Anterior cingulate cortex (tissue), 58 donors: ENCODE measurements at regions not wholly inside any gene's neighbourhood (a gene's known extent, or its start where the extent isn't known, plus 50 kb on each side); places are given as distances from the start of the nearest gene placed in this dataset.
"Not testable (repeated sequence)": the region's sequence is repeated elsewhere in the genome, so short reads cannot be mapped to it uniquely, and the experiment has no call there.

Experiments
- DNase-seq, 58 donors: peaks; one replicate each; lab custom pipeline; 2025; lab: John Stamatoyannopoulos, UW

GRCh38 chr17:64773836-64774761 is 112.0 kb upstream of the SMURF2 start:
- DNase-seq, result no peak

DNA sequence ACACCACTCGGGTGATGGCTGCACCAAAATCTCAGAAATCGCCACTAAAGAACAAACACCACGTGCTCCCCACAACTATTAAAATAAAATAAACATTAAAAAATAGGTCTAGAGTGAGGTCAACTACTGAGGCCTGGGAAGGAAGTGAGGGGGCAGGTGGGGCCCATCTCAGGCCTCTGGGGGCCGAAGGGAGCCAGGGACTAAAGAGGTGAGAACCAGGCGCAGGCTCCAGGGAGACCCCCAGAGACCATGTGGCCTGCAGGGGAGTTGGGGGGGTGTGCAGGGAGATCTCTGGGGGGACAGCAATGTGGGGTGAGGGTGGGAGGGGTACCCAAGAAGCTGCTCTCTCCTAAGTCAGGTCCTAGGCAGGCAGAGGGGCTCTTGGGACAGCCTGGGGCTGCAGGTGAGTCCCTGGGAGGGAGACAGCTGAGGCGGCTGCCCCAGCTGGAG is 111.3 kb upstream of the SMURF2 start:
- no peak for DNase-seq

GRCh38 chr17:64772845-64773299 is 110.8 kb upstream of the SMURF2 start:
- DNase-seq, result no peak

DNA sequence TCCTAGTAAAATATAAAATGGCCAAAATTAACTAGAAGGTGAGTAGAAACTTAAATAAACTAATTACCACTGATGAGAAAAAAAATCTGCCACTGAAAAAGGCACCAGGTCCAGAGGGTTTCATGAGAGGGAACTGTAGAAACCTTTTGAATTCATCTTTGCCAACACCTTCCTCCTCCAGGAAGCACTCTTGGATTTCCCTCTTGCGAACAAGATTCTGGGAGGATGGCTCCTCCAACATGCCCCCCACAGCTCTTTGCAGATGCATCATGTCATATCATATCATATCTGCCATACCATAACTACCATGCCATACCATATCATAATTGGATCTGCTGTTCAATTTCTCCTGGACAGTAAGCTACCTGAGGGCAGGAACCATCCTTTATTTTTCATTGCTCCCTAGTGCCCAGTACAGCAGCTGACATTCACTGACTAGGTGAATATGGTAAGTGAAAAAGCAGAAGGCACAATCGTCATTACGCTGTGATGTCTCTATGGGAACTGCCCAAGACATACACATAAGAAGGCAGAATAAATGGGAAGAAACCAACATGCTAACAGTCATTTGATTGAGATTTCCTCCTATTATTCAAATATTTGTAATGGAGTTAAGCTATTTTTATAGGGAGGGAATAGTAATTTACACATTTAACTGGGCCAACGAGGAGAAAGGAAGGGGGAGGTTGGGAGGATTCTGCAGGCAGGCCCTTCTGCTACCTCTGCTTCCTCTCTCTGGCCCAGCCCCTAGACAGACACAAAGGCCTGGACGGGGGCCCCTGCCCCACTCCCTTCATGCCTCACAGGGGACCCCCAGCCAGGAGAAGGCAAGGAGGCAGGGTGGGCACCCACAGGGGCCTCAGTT is 110.1 kb upstream of the SMURF2 start:
- DNase-seq, result no peak

DNA sequence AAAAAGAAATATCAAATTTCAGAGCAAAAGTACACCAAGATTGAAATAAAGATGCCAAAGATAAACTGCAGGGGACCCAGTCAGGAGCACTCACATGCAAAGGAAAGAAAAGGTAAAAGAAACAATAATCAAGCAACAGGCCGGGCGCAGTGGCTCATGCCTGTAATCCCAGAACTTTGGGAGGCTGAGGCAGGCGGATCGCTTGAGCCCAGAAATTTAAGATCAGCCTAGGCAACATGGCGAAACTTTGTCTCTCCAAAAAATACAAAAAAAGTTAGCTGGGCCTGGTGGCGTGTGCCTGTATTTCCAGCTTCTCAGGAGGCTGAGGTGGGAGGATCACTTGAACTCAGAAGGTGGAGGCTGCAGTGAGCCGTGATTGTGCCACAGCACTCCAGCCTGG is 107.6 kb upstream of the SMURF2 start:
- no peak for DNase-seq

GRCh38 chr17:64767269-64767997 is 105.3 kb upstream of the SMURF2 start:
- no peak for DNase-seq

- no peak for DNase-seq
These were observed 103.2 kb upstream of the SMURF2 start for GRCh38 chr17:64765191-64765889.

DNA sequence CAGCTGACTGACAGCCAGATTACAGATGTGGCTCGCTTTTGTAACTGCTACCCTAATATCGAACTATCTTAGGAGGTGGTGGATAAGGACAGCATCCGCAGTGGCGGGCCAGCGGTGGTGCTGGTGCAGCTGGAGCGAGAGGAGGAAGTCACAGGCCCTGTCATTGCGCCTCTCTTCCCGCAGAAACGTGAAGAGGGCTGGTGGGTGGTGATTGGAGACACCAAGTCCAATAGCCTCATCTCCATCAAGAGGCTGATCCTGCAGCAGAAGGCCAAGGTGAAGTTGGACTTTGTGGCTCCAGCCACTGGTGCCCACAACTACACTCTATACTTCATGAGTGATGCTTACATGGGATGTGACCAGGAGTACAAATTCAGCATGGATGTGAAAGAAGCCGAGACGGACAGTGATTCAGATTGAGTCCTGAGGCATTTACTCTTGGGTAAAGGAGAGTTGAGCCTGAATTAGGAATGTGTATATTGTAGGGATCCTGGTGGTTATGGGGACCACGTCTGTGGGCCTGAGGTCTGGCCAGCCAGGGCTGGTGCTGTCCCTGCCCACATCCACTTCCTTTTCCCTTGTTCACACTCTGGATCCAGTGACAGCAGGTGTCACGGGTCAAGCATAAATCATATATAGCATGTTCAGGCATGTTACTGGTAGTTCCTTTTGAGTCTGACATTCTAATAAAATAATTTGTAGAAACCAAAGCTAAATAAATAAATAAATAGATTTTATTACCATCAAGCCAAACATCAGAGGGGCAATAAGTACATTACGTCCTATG is 89.0 kb upstream of the SMURF2 start:
- no peak for DNase-seq

- DNase-seq, result no peak
These were observed 88.4 kb upstream of the SMURF2 start for GRCh38 chr17:64750478-64750877.

DNA sequence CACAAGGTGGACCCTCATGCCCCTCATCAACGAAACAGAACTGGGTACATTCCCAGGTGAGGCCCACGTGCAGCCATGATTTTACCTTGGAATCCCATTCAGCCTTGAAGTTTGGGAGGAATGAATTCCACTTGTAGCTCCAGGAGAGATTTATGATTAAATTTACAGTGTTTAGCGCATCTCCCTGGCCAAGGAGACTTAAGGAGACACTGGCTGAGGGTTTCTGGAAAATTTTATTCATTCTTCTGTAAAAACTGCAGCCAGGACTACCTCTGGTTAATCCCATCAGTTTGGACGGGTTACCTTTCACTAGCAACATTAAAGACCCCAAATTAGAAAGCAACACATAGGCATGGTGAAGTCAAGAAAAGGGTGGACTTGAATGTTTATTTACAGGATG is 87.2 kb upstream of the SMURF2 start:
- DNase-seq, result no peak

DNA sequence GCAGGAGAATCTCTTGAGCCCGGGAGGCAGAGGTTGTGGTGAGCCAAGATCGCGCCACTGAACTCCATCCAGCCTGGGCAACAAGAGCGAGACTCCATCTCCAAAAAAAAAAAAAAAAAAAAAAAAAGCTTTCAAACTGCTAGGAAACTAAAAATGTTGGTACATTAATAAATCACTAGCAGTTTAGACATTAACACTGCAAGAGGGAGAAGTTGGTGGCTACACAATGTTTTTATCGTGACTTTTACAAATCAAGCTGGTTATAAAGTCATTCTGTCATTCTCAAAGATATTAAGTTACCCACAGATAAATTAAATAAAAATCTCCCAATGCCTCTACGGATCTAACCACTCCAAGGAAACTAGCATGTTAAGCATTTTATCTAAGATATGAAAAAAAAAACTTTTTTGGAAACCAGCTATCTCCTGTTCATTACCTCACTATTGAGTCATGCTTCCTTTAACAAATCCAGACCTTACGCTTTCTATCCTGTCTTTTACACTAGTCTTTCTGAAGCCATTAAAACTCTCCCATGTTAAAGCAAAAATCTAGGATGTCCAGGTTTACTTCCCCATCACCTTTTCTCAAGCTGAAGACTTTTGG is 85.9 kb upstream of the SMURF2 start:
- DNase-seq, result no peak

DNA sequence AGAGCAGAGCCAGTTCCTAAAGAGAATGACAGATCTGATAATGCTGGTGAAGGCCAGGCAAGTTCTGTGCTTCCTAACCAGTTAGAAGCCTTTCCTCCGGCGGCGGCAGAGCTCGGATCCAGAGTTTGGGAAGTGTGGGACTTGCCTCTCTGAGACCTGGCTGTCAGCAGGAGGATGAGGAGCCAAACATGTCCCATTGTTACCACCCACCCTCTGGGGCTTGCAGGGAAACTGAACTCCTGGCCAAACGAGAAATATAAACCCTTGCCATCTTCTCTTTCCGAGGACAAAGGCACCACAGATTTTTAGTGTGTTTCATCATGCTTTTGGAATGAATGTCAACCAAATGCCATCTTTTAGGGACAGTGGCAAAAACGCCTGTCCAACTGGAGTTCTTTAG is 80.2 kb upstream of the SMURF2 start:
- DNase-seq, result no peak

DNA sequence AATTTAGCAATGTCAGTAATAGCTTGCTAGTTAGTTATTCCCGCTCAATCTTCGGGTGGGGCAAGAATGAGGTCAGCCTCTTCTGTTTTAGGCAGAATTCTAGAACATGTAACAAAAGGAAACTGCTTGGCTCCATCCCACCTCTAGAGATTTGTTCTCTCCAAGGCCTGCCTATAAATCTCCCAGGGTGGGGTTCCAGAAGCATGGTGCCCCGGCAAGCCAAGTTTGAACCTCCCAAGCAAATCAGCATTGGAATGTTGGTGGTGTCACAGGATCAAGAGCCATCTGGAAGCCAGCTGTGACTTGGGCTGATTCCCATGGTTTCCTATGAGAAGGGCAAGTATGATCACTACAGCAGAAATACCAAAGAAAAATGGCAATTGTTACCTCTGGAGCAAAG is 79.8 kb upstream of the SMURF2 start:
- not testable (repeated sequence) for DNase-seq

DNA sequence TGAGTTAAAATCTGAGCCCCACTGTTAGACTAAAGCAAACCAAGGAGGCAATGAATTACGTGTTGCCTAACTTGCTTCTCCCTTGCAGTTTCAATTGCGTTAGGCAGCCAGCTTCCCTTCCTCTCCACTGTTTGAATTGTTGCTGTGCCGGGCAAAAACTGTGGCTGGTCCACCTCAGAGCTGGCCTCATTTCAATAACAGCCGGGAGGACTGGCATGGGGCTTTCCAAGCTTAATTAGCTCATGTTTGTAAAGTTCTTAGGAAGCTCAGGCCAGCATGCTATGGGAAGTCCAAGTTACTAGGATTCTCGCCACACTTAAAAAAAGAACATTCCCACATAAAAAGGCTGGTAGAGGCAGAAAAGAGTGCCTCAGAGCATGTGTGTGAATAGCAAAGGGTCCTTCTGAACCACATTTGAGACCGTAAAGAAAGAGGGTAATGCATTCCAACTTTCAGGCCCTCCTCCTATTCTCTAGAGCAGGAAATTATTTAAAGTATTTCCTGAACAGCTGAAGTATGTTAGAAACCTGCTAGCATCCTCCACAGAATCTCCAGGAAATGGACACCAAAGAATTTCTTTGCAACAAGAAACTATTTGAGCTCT is 79.0 kb upstream of the SMURF2 start:
- peak in 48 of 58 donors; percentile 13 to 86 (median 47) for DNase-seq

GRCh38 chr17:64739316-64740058 is 77.4 kb upstream of the SMURF2 start:
- DNase-seq, result peak in 16 of 58 donors; percentile 3 to 72 (median 14)

DNA sequence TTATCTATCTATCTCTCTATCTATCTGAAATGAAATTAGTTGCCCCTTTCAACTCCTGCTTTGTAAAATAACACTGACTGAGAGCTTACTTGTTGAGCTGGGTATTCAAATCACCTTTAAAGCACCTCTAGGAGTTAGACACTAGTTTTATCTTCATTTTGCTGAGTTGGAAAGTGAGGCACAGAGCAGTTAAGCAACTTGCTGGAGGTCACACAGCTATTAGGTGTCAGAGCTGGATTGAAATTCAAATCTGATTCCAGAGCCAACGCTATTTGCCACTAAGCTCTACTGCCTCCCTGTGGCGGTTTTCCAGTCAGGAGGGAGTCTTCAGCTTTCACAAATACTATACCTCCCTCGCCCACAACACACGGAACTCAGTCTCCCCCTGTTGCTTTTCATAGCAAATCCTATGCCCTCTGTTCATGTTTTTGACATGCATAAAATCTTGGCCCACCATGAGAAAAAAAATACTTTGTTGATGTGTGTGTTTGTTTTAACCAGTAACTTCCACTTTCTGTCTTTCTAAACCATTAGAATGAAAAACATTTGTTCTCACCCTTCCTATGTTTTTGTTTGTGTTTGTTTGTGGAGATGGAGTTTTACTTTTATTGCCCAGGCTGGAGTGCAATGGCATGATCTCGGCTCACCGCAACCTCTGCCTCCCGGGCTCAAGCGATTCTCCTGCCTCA is 74.8 kb upstream of the SMURF2 start:
- peak in 1 of 58 donors; percentile 4 for DNase-seq
